ENCODE measurements at regions not wholly inside any gene's neighbourhood (a gene's known extent, or its start where the extent isn't known, plus 50 kb on each side); places are given as distances from the start of the nearest gene placed in this dataset.

DNA sequence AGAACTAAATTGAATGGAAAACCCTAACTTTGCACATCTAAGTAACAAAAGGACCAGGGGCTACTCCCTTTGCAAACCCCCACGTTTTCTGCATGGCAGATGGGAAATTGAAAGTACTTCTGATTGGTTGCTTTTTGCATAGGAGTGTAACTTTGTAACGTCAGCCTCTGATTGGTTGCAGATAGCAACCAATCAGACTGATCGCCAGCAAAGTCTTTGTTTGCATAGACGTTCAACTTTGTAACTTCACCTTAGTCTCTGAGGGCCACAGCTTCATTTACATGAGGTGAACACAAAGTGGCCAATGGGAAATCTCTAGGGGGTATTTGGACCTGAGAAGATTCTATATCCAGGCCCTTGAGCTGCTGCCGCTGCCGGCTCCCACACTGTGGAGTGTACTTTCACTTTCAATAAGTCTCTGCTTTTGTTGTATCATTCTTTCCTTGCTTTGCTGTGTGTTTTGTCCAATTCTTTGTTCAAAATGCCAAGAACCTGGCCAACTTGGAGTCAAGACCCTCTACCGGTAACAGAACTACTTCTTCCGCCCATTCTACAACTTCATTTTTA, 102.5 kb upstream of the PRICKLE1 start:
- Histone ChIP-seq H3K27ac (ENCODE audit: control insufficient read depth, insufficient read depth, low read length) (no peak overlapping the region), H3K9ac (ENCODE audit: control insufficient read depth, extremely low read depth, insufficient read depth, low read length) (no peak overlapping the region), H3K4me1 (ENCODE audit: control insufficient read depth, extremely low read depth, insufficient read depth, low read length) (no peaks in the 10 kb centered on the region), H3K9me3 (ENCODE audit: control insufficient read depth, low read depth, low read length) (no peaks in the 10 kb centered on the region), H3K36me3 (ENCODE audit: control insufficient read depth in 2 of 2, extremely low read depth in 1 of 2, insufficient read depth in 2 of 2, low read length in 2 of 2) (no peaks in the 10 kb centered on the region), H3K27me3 (ENCODE audit: control insufficient read depth, extremely low read depth, insufficient read depth, low read length) (no peaks in the 10 kb centered on the region), H3K9me1 (ENCODE audit: control insufficient read depth, extremely low read depth, insufficient read depth, low read length) (no peaks in the 10 kb centered on the region), H4K20me1 (ENCODE audit: control insufficient read depth, extremely low read depth, insufficient read depth, low read length) (no peaks in the 10 kb centered on the region), H3K4me3 (ENCODE audit: control insufficient read depth in 2 of 3, extremely low read depth in 1 of 3, insufficient read depth in 2 of 3, low read depth in 1 of 3, low read length in 3 of 3) (no peak overlapping the region), H3K4me2 (ENCODE audit: control insufficient read depth, extremely low read depth, insufficient read depth, low read depth, low read length) (no peak overlapping the region), H2AFZ (ENCODE audit: control insufficient read depth, low read length) (no peak overlapping the region), H3K79me2 (ENCODE audit: control insufficient read depth, insufficient read depth, low read length) (no peaks in the 10 kb centered on the region)
- dilution Hi-C loops (cut with MboI; ENCODE audit: extremely low pct_ligation_motif_present, low sequenced_read_pairs), result no loop called here
- TF ChIP-seq CTCF (optimal IDR thresholded peaks at IDR 0.05 in 1 of 3, IDR thresholded peaks at IDR 0.05 in 1 of 3, conservative IDR thresholded peaks at IDR 0.05 in 1 of 3; ENCODE audit: extremely low read depth in 1 of 3, insufficient read depth in 2 of 3, low read length in 3 of 3), result no peak
- TF ChIP-seq EZH2 (IDR thresholded peaks at IDR 0.05; ENCODE audit: low read length), result no peak
- DNase-seq (ENCODE audit: low read depth, low spot score) (no peak), FAIRE-seq (no peak)

GRCh38 chr12:42690264-42690663, 100.7 kb upstream of the PRICKLE1 start:
- dilution Hi-C loops (cut with MboI; ENCODE audit: extremely low pct_ligation_motif_present, low sequenced_read_pairs), result no loop called here
- H3K9me3 ChIP-seq (ENCODE audit: control insufficient read depth, low read depth, low read length), result no peaks in the 10 kb centered on the region
- no peaks in the 10 kb centered on the region for H3K27me3 ChIP-seq (ENCODE audit: control insufficient read depth, extremely low read depth, insufficient read depth, low read length)
- H3K36me3 ChIP-seq (ENCODE audit: control insufficient read depth in 2 of 2, extremely low read depth in 1 of 2, insufficient read depth in 2 of 2, low read length in 2 of 2), result no peaks in the 10 kb centered on the region
- no peak for DNase-seq (ENCODE audit: low read depth, low spot score)
- H3K4me3 ChIP-seq (ENCODE audit: control insufficient read depth in 2 of 3, extremely low read depth in 1 of 3, insufficient read depth in 2 of 3, low read depth in 1 of 3, low read length in 3 of 3), result no peak overlapping the region
- peaks cover 4% of the 10 kb centered on the region for H3K4me1 ChIP-seq (ENCODE audit: control insufficient read depth, extremely low read depth, insufficient read depth, low read length)
- no peaks in the 10 kb centered on the region for H3K79me2 ChIP-seq (ENCODE audit: control insufficient read depth, insufficient read depth, low read length)
- H3K4me2 ChIP-seq (ENCODE audit: control insufficient read depth, extremely low read depth, insufficient read depth, low read depth, low read length), result no peak overlapping the region
- TF ChIP-seq EZH2 (IDR thresholded peaks at IDR 0.05; ENCODE audit: low read length), result no peak
- no peak for TF ChIP-seq CTCF (optimal IDR thresholded peaks at IDR 0.05 in 1 of 3, IDR thresholded peaks at IDR 0.05 in 1 of 3, conservative IDR thresholded peaks at IDR 0.05 in 1 of 3; ENCODE audit: extremely low read depth in 1 of 3, insufficient read depth in 2 of 3, low read length in 3 of 3)
- FAIRE-seq, result no peak
- H3K9me1 ChIP-seq (ENCODE audit: control insufficient read depth, extremely low read depth, insufficient read depth, low read length), result no peaks in the 10 kb centered on the region
- no peaks in the 10 kb centered on the region for H4K20me1 ChIP-seq (ENCODE audit: control insufficient read depth, extremely low read depth, insufficient read depth, low read length)
- H2AFZ ChIP-seq (ENCODE audit: control insufficient read depth, low read length), result no peak overlapping the region
- no peak overlapping the region for H3K27ac ChIP-seq (ENCODE audit: control insufficient read depth, insufficient read depth, low read length)
- H3K9ac ChIP-seq (ENCODE audit: control insufficient read depth, extremely low read depth, insufficient read depth, low read length), result no peak overlapping the region

All from keratinocyte (primary cell).